ENCODE measurements at regions not wholly inside any gene's neighbourhood (a gene's known extent, or its start where the extent isn't known, plus 50 kb on each side); places are given as distances from the start of the nearest gene placed in this dataset.

- no peak for TF ChIP-seq EZH2 (IDR thresholded peaks at IDR 0.05; ENCODE audit: low read length, unreplicated experiment)
- TF ChIP-seq, protein P1, sequence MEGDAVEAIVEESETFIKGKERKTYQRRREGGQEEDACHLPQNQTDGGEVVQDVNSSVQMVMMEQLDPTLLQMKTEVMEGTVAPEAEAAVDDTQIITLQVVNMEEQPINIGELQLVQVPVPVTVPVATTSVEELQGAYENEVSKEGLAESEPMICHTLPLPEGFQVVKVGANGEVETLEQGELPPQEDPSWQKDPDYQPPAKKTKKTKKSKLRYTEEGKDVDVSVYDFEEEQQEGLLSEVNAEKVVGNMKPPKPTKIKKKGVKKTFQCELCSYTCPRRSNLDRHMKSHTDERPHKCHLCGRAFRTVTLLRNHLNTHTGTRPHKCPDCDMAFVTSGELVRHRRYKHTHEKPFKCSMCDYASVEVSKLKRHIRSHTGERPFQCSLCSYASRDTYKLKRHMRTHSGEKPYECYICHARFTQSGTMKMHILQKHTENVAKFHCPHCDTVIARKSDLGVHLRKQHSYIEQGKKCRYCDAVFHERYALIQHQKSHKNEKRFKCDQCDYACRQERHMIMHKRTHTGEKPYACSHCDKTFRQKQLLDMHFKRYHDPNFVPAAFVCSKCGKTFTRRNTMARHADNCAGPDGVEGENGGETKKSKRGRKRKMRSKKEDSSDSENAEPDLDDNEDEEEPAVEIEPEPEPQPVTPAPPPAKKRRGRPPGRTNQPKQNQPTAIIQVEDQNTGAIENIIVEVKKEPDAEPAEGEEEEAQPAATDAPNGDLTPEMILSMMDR (conservative IDR thresholded peaks at IDR 0.05; ENCODE audit: low read depth, low read length) = no peak
Measured at GRCh38 chr16:7113395-7113794, 219.2 kb upstream of the RBFOX1 start.
